Mammary epithelial cell (primary cell): ENCODE measurements at regions not wholly inside any gene's neighbourhood (a gene's known extent, or its start where the extent isn't known, plus 50 kb on each side); places are given as distances from the start of the nearest gene placed in this dataset.

ENCODE experiments used
- EZH2 ChIP-seq: IDR thresholded peaks from 2 replicates; pipeline ENCODE4 v1.6.1; 2012; ENCODE audit warnings: low read length, inconsistent platforms, borderline replicate concordance
- TF ChIP-seq, protein P1 (sequence below), 2 donors: IDR thresholded peaks in 1 of 2; conservative IDR thresholded peaks in 1 of 2; 2 replicates each; pipeline ENCODE4 v1.5.1; 2011 to 2012; ENCODE audit warnings: inconsistent platforms in 2 of 2, low read length in 2 of 2, mild to moderate bottlenecking in 2 of 2, control low read depth in 1 of 2, low read depth in 1 of 2; ENCODE audit not compliant: insufficient read depth in 1 of 2; ENCODE audit errors: extremely low read depth in 1 of 2

DNA sequence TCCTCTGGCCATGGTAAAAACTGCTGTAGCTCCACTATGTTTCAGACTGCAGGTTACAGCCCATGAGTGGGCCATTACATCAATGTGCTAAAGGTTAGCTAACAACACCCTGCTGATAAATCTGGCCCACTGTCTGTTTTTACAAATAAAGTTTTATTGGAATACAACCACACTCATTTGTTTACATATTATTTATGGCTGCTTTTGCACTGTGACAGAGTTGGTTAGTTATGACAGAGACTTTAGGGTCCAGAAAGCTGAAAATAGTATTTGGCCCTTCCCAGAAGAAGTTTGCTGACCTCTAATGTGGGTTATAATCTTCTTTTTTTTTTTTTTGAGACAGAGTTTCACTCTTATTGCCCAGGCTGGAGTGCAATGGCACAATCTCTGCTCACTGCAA lies 134.2 kb upstream of the PWP1 start:
- TF ChIP-seq, protein P1, sequence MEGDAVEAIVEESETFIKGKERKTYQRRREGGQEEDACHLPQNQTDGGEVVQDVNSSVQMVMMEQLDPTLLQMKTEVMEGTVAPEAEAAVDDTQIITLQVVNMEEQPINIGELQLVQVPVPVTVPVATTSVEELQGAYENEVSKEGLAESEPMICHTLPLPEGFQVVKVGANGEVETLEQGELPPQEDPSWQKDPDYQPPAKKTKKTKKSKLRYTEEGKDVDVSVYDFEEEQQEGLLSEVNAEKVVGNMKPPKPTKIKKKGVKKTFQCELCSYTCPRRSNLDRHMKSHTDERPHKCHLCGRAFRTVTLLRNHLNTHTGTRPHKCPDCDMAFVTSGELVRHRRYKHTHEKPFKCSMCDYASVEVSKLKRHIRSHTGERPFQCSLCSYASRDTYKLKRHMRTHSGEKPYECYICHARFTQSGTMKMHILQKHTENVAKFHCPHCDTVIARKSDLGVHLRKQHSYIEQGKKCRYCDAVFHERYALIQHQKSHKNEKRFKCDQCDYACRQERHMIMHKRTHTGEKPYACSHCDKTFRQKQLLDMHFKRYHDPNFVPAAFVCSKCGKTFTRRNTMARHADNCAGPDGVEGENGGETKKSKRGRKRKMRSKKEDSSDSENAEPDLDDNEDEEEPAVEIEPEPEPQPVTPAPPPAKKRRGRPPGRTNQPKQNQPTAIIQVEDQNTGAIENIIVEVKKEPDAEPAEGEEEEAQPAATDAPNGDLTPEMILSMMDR (conservative IDR thresholded peaks at IDR 0.05 in 1 of 2, IDR thresholded peaks at IDR 0.05 in 1 of 2; ENCODE audit: extremely low read depth in 1 of 2, insufficient read depth in 1 of 2, low read depth in 1 of 2, low read length in 2 of 2), result no peak
- TF ChIP-seq EZH2, result no peak
